Liver (tissue), 8 donors: ENCODE measurements at regions not wholly inside any gene's neighbourhood (a gene's known extent, or its start where the extent isn't known, plus 50 kb on each side); places are given as distances from the start of the nearest gene placed in this dataset.

Experiments used
- DNase-seq: peaks from one replicate; pipeline ENCODE4 v3.0.0-alpha.2; 2017; ENCODE audit warnings: low spot score
- H3K27ac ChIP-seq, 2 donors: one replicate each; pipeline ENCODE4 v1.7.0; 2013; ENCODE audit warnings: inconsistent platforms in 2 of 2, low read length in 2 of 2, control low read depth in 1 of 2, low read depth in 1 of 2, mild to moderate bottlenecking in 1 of 2
- H3K27me3 ChIP-seq, 4 donors: one replicate each; pipeline versions ENCODE4 v1.6.1 to v1.7.0; 2013; ENCODE audit warnings: low read length in 3 of 4, inconsistent platforms in 1 of 4, mild to moderate bottlenecking in 1 of 4, moderate library complexity in 1 of 4; ENCODE audit not compliant: control insufficient read depth in 4 of 4, insufficient read depth in 4 of 4
- H3K36me3 ChIP-seq, 4 donors: one replicate each; pipeline versions ENCODE4 v1.6.1 to v1.7.0; 2013; ENCODE audit warnings: low read length in 3 of 4, mild to moderate bottlenecking in 3 of 4, low read depth in 1 of 4, moderate library complexity in 1 of 4; ENCODE audit not compliant: control insufficient read depth in 4 of 4, insufficient read depth in 3 of 4
- H3K4me1 ChIP-seq, 4 donors: one replicate each; pipeline versions ENCODE4 v1.6.1 to v1.7.0; 2013; ENCODE audit warnings: low read length in 3 of 4, mild to moderate bottlenecking in 3 of 4, moderate library complexity in 1 of 4; ENCODE audit not compliant: control insufficient read depth in 4 of 4, insufficient read depth in 4 of 4
- H3K4me3 ChIP-seq, 3 donors: one replicate each; pipeline versions ENCODE4 v1.6.1 to v1.7.0; 2013; ENCODE audit warnings: low read length in 3 of 3, control low read depth in 1 of 3, low read depth in 1 of 3, mild to moderate bottlenecking in 1 of 3
- H3K9ac ChIP-seq, 2 donors: one replicate each; pipeline ENCODE4 v1.7.0; 2013; ENCODE audit warnings: low read length in 2 of 2, mild to moderate bottlenecking in 2 of 2, moderate library complexity in 2 of 2, control low read depth in 1 of 2, low read depth in 1 of 2
- H3K9me3 ChIP-seq, 4 donors: one replicate each; pipeline versions ENCODE4 v1.6.1 to v1.7.0; 2013; ENCODE audit warnings: low read length in 3 of 4; ENCODE audit not compliant: control insufficient read depth in 4 of 4
- EGR1 ChIP-seq, 2 donors: IDR thresholded peaks; 2 replicates each; pipeline ENCODE4 v1.6.1; 2016 to 2018; ENCODE audit warnings: antibody characterized with exemption in 2 of 2, low read depth in 2 of 2
- FOXA1 ChIP-seq: IDR thresholded peaks from 2 replicates; pipeline ENCODE4 v1.6.1; 2016; ENCODE audit warnings: antibody characterized with exemption
- FOXA2 ChIP-seq: IDR thresholded peaks from 2 replicates; pipeline ENCODE4 v1.6.1; 2016; ENCODE audit warnings: antibody characterized with exemption
- GABPA ChIP-seq, 2 donors: IDR thresholded peaks in 1 of 2; conservative IDR thresholded peaks in 1 of 2; 2 replicates each; pipeline ENCODE4 v1.6.1; 2016; ENCODE audit warnings: antibody characterized with exemption in 2 of 2, mild to moderate bottlenecking in 1 of 2, moderate library complexity in 1 of 2
- HNF4A ChIP-seq, 2 donors: conservative IDR thresholded peaks; 2 replicates each; pipeline ENCODE4 v1.6.1; 2016; ENCODE audit warnings: antibody characterized with exemption in 2 of 2, mild to moderate bottlenecking in 2 of 2
- HNF4G ChIP-seq: IDR thresholded peaks from 2 replicates; pipeline ENCODE4 v1.6.1; 2016; ENCODE audit warnings: antibody characterized with exemption
- JUND ChIP-seq, 2 donors: IDR thresholded peaks; 2 replicates each; pipeline ENCODE4 v1.6.1; 2016; ENCODE audit warnings: antibody characterized with exemption in 2 of 2
- NR2F2 ChIP-seq: IDR thresholded peaks from 2 replicates; pipeline ENCODE4 v1.6.1; 2016; ENCODE audit warnings: antibody characterized with exemption
- RAD21 ChIP-seq, 2 donors: IDR thresholded peaks; 2 replicates each; pipeline ENCODE4 v1.6.1; 2016; ENCODE audit warnings: antibody characterized with exemption in 2 of 2, mild to moderate bottlenecking in 2 of 2
- REST ChIP-seq: IDR thresholded peaks from 2 replicates; pipeline ENCODE4 v1.6.1; 2016; ENCODE audit warnings: antibody characterized with exemption, mild to moderate bottlenecking
- RXRA ChIP-seq, 2 donors: IDR thresholded peaks; 2 replicates each; pipeline ENCODE4 v1.6.1; 2017 to 2018; ENCODE audit warnings: antibody characterized with exemption in 2 of 2, mild to moderate bottlenecking in 1 of 2
- SP1 ChIP-seq: IDR thresholded peaks from 2 replicates; pipeline ENCODE4 v1.6.1; 2018; ENCODE audit warnings: antibody characterized with exemption, mild to moderate bottlenecking
- TAF1 ChIP-seq: conservative IDR thresholded peaks from 2 replicates; pipeline ENCODE4 v1.6.1; 2016; ENCODE audit warnings: antibody characterized with exemption, mild to moderate bottlenecking
- YY1 ChIP-seq: IDR thresholded peaks from 2 replicates; pipeline ENCODE4 v1.6.1; 2016; ENCODE audit warnings: antibody characterized with exemption, mild to moderate bottlenecking
- WGBS: extraction: QIAGEN DNeasy Blood & Tissue Kit; methylation state at CpG from one replicate; pipeline ENCODE4 v1.1.7; 2013; 5-methylcytosine and 5-hydroxymethylcytosine counted together
- TF ChIP-seq, protein P1 (sequence below): fragments of 150-350 bp; IDR thresholded peaks from 2 replicates; pipeline ENCODE4 v1.5.1; 2017; ENCODE audit warnings: improper control_type of control experiment, low read depth, low read length; ENCODE audit not compliant: missing input control
- TF ChIP-seq, protein P2 (sequence below): IDR thresholded peaks from 2 replicates; pipeline ENCODE4 v1.6.1; 2016; ENCODE audit warnings: antibody characterized with exemption
- TF ChIP-seq, protein P3 (sequence below): IDR thresholded peaks from 2 replicates; pipeline ENCODE4 v1.6.1; 2016; ENCODE audit warnings: antibody characterized with exemption
- TF ChIP-seq, protein P4 (sequence below): IDR thresholded peaks from 2 replicates; pipeline ENCODE4 v1.6.1; 2016; ENCODE audit warnings: antibody characterized with exemption
- donor health status: healthy.
- donor health status: healthy.
- donor health status: healthy.
- donor health status: healthy.
- donor health status: healthy.

- H3K9ac ChIP-seq = no peak overlapping the region
- H3K27me3 ChIP-seq = no peaks in the 10 kb centered on the region
- H3K4me3 ChIP-seq = no peak overlapping the region
- H3K4me1 ChIP-seq = peaks cover 3 to 24% (median 18%) of the 10 kb centered on the region in 4 donors
- TF ChIP-seq, protein P1, sequence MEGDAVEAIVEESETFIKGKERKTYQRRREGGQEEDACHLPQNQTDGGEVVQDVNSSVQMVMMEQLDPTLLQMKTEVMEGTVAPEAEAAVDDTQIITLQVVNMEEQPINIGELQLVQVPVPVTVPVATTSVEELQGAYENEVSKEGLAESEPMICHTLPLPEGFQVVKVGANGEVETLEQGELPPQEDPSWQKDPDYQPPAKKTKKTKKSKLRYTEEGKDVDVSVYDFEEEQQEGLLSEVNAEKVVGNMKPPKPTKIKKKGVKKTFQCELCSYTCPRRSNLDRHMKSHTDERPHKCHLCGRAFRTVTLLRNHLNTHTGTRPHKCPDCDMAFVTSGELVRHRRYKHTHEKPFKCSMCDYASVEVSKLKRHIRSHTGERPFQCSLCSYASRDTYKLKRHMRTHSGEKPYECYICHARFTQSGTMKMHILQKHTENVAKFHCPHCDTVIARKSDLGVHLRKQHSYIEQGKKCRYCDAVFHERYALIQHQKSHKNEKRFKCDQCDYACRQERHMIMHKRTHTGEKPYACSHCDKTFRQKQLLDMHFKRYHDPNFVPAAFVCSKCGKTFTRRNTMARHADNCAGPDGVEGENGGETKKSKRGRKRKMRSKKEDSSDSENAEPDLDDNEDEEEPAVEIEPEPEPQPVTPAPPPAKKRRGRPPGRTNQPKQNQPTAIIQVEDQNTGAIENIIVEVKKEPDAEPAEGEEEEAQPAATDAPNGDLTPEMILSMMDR = no peak
- TF ChIP-seq NR2F2 (peak; percentile 21), HNF4G (peak; percentile 64), RAD21 (IDR thresholded peaks at IDR 0.05) (no peak), SP1 (peak; percentile 46), EGR1 (IDR thresholded peaks at IDR 0.05; ENCODE audit: low read depth in 2 of 2) (no peak), HNF4A (conservative IDR thresholded peaks at IDR 0.05) (peak; percentile 81 to 90)
- TF ChIP-seq, protein P2, sequence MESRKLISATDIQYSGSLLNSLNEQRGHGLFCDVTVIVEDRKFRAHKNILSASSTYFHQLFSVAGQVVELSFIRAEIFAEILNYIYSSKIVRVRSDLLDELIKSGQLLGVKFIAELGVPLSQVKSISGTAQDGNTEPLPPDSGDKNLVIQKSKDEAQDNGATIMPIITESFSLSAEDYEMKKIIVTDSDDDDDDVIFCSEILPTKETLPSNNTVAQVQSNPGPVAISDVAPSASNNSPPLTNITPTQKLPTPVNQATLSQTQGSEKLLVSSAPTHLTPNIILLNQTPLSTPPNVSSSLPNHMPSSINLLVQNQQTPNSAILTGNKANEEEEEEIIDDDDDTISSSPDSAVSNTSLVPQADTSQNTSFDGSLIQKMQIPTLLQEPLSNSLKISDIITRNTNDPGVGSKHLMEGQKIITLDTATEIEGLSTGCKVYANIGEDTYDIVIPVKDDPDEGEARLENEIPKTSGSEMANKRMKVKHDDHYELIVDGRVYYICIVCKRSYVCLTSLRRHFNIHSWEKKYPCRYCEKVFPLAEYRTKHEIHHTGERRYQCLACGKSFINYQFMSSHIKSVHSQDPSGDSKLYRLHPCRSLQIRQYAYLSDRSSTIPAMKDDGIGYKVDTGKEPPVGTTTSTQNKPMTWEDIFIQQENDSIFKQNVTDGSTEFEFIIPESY = no peak
- H3K27ac ChIP-seq = peak overlapping the region in 1 of 2 donors; percentile 40
- no peak for DNase-seq
- 78% methylated on average over 3 of the region's 3 CpGs for WGBS
- no peaks in the 10 kb centered on the region for H3K9me3 ChIP-seq
- no peaks in the 10 kb centered on the region for H3K36me3 ChIP-seq
Observed at GRCh38 chr6:1479601-1480221, 90.3 kb downstream of the FOXF2 start.

- Histone ChIP-seq H3K4me3 (no peak overlapping the region), H3K9me3 (no peaks in the 10 kb centered on the region), H3K27ac (no peak overlapping the region), H3K36me3 (no peaks in the 10 kb centered on the region), H3K27me3 (no peaks in the 10 kb centered on the region), H3K9ac (no peak overlapping the region), H3K4me1 (peaks cover 3 to 24% (median 18%) of the 10 kb centered on the region in 4 donors)
- TF ChIP-seq RXRA (IDR thresholded peaks at IDR 0.05) (no peak), JUND (IDR thresholded peaks at IDR 0.05) (no peak), FOXA1 (no peak), REST (no peak), YY1 (no peak), RAD21 (IDR thresholded peaks at IDR 0.05) (no peak), HNF4A (conservative IDR thresholded peaks at IDR 0.05) (no peak), EGR1 (IDR thresholded peaks at IDR 0.05; ENCODE audit: low read depth in 2 of 2) (no peak), FOXA2 (no peak), NR2F2 (no peak), TAF1 (no peak), GABPA (IDR thresholded peaks at IDR 0.05 in 1 of 2, conservative IDR thresholded peaks at IDR 0.05 in 1 of 2) (no peak), HNF4G (no peak), SP1 (no peak)
- TF ChIP-seq, protein P3, sequence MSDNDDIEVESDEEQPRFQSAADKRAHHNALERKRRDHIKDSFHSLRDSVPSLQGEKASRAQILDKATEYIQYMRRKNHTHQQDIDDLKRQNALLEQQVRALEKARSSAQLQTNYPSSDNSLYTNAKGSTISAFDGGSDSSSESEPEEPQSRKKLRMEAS = no peak
- TF ChIP-seq, protein P1 = no peak
- TF ChIP-seq, protein P4, sequence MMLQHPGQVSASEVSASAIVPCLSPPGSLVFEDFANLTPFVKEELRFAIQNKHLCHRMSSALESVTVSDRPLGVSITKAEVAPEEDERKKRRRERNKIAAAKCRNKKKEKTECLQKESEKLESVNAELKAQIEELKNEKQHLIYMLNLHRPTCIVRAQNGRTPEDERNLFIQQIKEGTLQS = no peak
- TF ChIP-seq, protein P2 = no peak
- DNase-seq = no peak
- WGBS = 81% methylated on average over 1 of the region's 1 CpG
Observed at GRCh38 chr6:1481286-1481685, 91.9 kb downstream of the FOXF2 start.
